B cell (primary cell): ENCODE measurements at regions not wholly inside any gene's neighbourhood (a gene's known extent, or its start where the extent isn't known, plus 50 kb on each side); places are given as distances from the start of the nearest gene placed in this dataset.

Experiments used
- EZH2 ChIP-seq: IDR thresholded peaks from 2 replicates; pipeline ENCODE4 v1.6.1; 2012; ENCODE audit warnings: borderline replicate concordance, low read depth, mild to moderate bottlenecking, moderate library complexity, low read length; ENCODE audit not compliant: insufficient read depth, poor library complexity, severe bottlenecking
- TF ChIP-seq, protein P1 (sequence below): fragments of 200-600 bp; IDR thresholded peaks from one replicate; pipeline ENCODE4 v1.8.0; 2022; ENCODE audit warnings: antibody characterized with exemption, mild to moderate bottlenecking

DNA sequence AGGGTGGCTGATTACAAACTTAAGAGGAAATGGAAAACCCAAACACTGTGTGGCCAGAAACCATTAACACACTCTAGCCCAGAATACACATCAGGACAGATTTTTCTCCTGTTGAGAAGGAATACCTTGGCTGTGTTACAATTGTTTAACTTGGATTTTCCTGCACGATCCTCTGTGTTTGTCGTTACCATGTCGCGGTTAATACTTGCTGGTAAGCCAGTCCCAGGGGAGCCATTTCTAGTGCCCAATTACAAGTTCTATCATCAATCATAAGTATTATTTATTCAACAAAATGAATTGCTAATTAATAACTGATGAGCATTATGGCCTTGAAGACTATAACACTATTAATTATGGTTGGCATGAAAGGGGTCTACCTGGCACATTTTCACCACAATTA lies 146.8 kb downstream of the LNPK start:
- TF ChIP-seq, protein P1, sequence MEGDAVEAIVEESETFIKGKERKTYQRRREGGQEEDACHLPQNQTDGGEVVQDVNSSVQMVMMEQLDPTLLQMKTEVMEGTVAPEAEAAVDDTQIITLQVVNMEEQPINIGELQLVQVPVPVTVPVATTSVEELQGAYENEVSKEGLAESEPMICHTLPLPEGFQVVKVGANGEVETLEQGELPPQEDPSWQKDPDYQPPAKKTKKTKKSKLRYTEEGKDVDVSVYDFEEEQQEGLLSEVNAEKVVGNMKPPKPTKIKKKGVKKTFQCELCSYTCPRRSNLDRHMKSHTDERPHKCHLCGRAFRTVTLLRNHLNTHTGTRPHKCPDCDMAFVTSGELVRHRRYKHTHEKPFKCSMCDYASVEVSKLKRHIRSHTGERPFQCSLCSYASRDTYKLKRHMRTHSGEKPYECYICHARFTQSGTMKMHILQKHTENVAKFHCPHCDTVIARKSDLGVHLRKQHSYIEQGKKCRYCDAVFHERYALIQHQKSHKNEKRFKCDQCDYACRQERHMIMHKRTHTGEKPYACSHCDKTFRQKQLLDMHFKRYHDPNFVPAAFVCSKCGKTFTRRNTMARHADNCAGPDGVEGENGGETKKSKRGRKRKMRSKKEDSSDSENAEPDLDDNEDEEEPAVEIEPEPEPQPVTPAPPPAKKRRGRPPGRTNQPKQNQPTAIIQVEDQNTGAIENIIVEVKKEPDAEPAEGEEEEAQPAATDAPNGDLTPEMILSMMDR: no peak
- TF ChIP-seq EZH2: no peak
